ENCODE measurements at regions not wholly inside any gene's neighbourhood (a gene's known extent, or its start where the extent isn't known, plus 50 kb on each side); places are given as distances from the start of the nearest gene placed in this dataset.
"Not testable (repeated sequence)": the region's sequence is repeated elsewhere in the genome, so short reads cannot be mapped to it uniquely, and the experiment has no call there.

- no peaks in the 10 kb centered on the region for H4K20me1 ChIP-seq (ENCODE audit: control insufficient read depth, extremely low read depth, insufficient read depth, low read length)
- no peaks in the 10 kb centered on the region for H3K27me3 ChIP-seq (ENCODE audit: control insufficient read depth, insufficient read depth, low read length)
- no peak overlapping the region for H3K4me2 ChIP-seq (ENCODE audit: extremely low read depth, insufficient read depth, low read length)
- no peaks in the 10 kb centered on the region for H3K79me2 ChIP-seq (ENCODE audit: control insufficient read depth, insufficient read depth, low read length)
- no peaks in the 10 kb centered on the region for H3K36me3 ChIP-seq (ENCODE audit: control insufficient read depth, insufficient read depth, low read length)
- TF ChIP-seq CTCF (conservative IDR thresholded peaks at IDR 0.05 in 1 of 2, IDR thresholded peaks at IDR 0.05 in 1 of 2; ENCODE audit: low read depth in 1 of 2, low read length in 2 of 2) (no peak), EZH2 (IDR thresholded peaks at IDR 0.05; ENCODE audit: low read length, missing control alignments) (no peak)
- no peaks in the 10 kb centered on the region for H3K4me1 ChIP-seq (ENCODE audit: control insufficient read depth, extremely low read depth, insufficient read depth, low read length)
- no peak overlapping the region for H3K27ac ChIP-seq (ENCODE audit: insufficient read depth, low read length)
- no peak overlapping the region for H2AFZ ChIP-seq (ENCODE audit: low read length)
- no peak overlapping the region for H3K9ac ChIP-seq (ENCODE audit: insufficient read depth, low read length)
- no peak for DNase-seq (ENCODE audit: low read depth in 2 of 2)
- no peaks in the 10 kb centered on the region for H3K9me3 ChIP-seq (ENCODE audit: control insufficient read depth, insufficient read depth, low read depth, low read length)
- no peak overlapping the region for H3K4me3 ChIP-seq (replicated peaks in 1 of 4; ENCODE audit: control extremely low read depth in 1 of 4, insufficient read depth in 1 of 4, low read depth in 3 of 4, low read length in 4 of 4)
These were observed 157.3 kb upstream of the AUTS2 start for GRCh38 chr7:69440976-69441375.

DNA sequence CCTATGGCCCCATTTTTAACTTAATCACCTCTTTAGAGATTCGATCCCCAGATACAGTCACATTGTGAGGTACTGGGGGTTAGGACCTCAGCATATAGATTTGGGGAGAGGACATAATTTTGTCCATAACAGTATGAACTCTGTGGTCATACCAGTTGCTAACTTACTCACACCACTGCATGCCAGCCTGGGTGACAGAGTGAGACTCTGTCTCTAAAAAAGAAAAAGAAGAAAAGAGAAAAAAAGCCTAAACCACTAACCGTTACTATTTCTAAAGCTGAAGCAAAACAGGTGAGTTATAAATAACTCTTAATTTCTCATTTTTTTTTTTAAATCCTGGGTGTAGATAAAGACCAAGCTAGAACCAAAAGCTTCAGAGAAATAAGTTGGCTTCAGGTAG, 155.1 kb upstream of the AUTS2 start:
- Histone ChIP-seq H3K4me1 (ENCODE audit: control insufficient read depth, extremely low read depth, insufficient read depth, low read length) (no peaks in the 10 kb centered on the region), H3K9me3 (ENCODE audit: control insufficient read depth, insufficient read depth, low read depth, low read length) (no peaks in the 10 kb centered on the region), H2AFZ (ENCODE audit: low read length) (no peak overlapping the region), H3K4me3 (replicated peaks in 1 of 4; ENCODE audit: control extremely low read depth in 1 of 4, insufficient read depth in 1 of 4, low read depth in 3 of 4, low read length in 4 of 4) (no peak overlapping the region), H3K36me3 (ENCODE audit: control insufficient read depth, insufficient read depth, low read length) (no peaks in the 10 kb centered on the region), H3K27me3 (ENCODE audit: control insufficient read depth, insufficient read depth, low read length) (no peaks in the 10 kb centered on the region), H3K4me2 (ENCODE audit: extremely low read depth, insufficient read depth, low read length) (no peak overlapping the region), H3K27ac (ENCODE audit: insufficient read depth, low read length) (no peak overlapping the region), H3K79me2 (ENCODE audit: control insufficient read depth, insufficient read depth, low read length) (no peaks in the 10 kb centered on the region), H4K20me1 (ENCODE audit: control insufficient read depth, extremely low read depth, insufficient read depth, low read length) (no peaks in the 10 kb centered on the region), H3K9ac (ENCODE audit: insufficient read depth, low read length) (no peak overlapping the region)
- no peak for TF ChIP-seq CTCF (conservative IDR thresholded peaks at IDR 0.05 in 1 of 2, IDR thresholded peaks at IDR 0.05 in 1 of 2; ENCODE audit: low read depth in 1 of 2, low read length in 2 of 2)
- no peak for TF ChIP-seq EZH2 (IDR thresholded peaks at IDR 0.05; ENCODE audit: low read length, missing control alignments)
- no peak for DNase-seq (ENCODE audit: low read depth in 2 of 2)

DNA sequence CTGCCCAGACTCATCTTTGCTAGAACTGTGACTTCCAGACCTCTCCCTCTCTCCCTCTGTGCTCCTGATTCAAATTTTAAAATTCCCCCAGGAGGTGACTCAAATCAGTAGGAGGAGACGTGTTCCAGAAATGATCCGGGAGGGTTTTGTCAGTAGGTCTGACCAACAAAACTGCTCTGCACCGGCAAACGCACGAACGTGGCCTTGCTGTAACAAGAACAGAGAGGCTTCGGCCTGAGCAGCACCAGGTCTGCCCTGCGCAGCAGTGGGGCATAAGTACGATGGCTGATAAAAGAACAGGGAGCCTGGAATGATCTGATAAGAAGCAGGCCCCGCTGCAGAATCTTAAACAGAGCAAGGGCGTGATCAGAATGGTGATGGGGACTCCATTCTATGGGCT, 152.7 kb upstream of the AUTS2 start:
- H3K9me3 ChIP-seq (ENCODE audit: control insufficient read depth, insufficient read depth, low read depth, low read length): no peaks in the 10 kb centered on the region
- no peaks in the 10 kb centered on the region for H3K27me3 ChIP-seq (ENCODE audit: control insufficient read depth, insufficient read depth, low read length)
- TF ChIP-seq EZH2 (IDR thresholded peaks at IDR 0.05; ENCODE audit: low read length, missing control alignments) (no peak), CTCF (conservative IDR thresholded peaks at IDR 0.05 in 1 of 2, IDR thresholded peaks at IDR 0.05 in 1 of 2; ENCODE audit: low read depth in 1 of 2, low read length in 2 of 2) (no peak)

DNA sequence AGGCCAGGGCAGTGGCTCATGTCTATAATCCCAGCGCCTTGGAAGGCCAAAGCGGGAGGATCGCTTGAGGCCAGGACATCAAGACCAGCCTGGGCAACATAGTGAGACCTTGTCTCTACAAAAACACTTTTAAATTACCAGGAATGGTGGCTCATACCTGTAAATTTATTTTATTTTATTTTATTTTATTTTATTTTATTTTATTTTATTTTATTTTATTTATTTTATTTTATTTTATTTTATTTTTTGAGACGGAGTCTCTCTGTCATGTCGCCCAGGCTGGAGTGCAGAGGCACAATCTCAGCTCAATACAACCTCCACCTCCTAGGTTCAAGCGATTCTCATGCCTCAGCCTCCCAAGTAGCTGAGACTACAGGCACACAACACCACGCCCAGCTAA, 152.1 kb upstream of the AUTS2 start:
- not testable (repeated sequence) for H3K9me3 ChIP-seq (ENCODE audit: control insufficient read depth, insufficient read depth, low read depth, low read length)

More for the DNA sequence above, 152.7 kb upstream of the AUTS2 start:
- H3K4me3 ChIP-seq (replicated peaks in 1 of 4; ENCODE audit: control extremely low read depth in 1 of 4, insufficient read depth in 1 of 4, low read depth in 3 of 4, low read length in 4 of 4): no peak overlapping the region
- H3K79me2 ChIP-seq (ENCODE audit: control insufficient read depth, insufficient read depth, low read length): no peaks in the 10 kb centered on the region
- H3K4me2 ChIP-seq (ENCODE audit: extremely low read depth, insufficient read depth, low read length): no peak overlapping the region
- H3K4me1 ChIP-seq (ENCODE audit: control insufficient read depth, extremely low read depth, insufficient read depth, low read length): no peaks in the 10 kb centered on the region
- no peak for DNase-seq (ENCODE audit: low read depth in 2 of 2)
- H3K27ac ChIP-seq (ENCODE audit: insufficient read depth, low read length): no peak overlapping the region
- H4K20me1 ChIP-seq (ENCODE audit: control insufficient read depth, extremely low read depth, insufficient read depth, low read length): no peaks in the 10 kb centered on the region
- no peak overlapping the region for H2AFZ ChIP-seq (ENCODE audit: low read length)
- H3K9ac ChIP-seq (ENCODE audit: insufficient read depth, low read length): no peak overlapping the region
- H3K36me3 ChIP-seq (ENCODE audit: control insufficient read depth, insufficient read depth, low read length): no peaks in the 10 kb centered on the region

More for the DNA sequence above, 152.1 kb upstream of the AUTS2 start:
- not testable (repeated sequence) for H4K20me1 ChIP-seq (ENCODE audit: control insufficient read depth, extremely low read depth, insufficient read depth, low read length); H3K36me3 ChIP-seq (ENCODE audit: control insufficient read depth, insufficient read depth, low read length); DNase-seq (ENCODE audit: low read depth in 2 of 2); H3K9ac ChIP-seq (ENCODE audit: insufficient read depth, low read length); H3K4me2 ChIP-seq (ENCODE audit: extremely low read depth, insufficient read depth, low read length); H3K4me3 ChIP-seq (replicated peaks in 1 of 4; ENCODE audit: control extremely low read depth in 1 of 4, insufficient read depth in 1 of 4, low read depth in 3 of 4, low read length in 4 of 4); H3K4me1 ChIP-seq (ENCODE audit: control insufficient read depth, extremely low read depth, insufficient read depth, low read length); H3K27me3 ChIP-seq (ENCODE audit: control insufficient read depth, insufficient read depth, low read length); H3K79me2 ChIP-seq (ENCODE audit: control insufficient read depth, insufficient read depth, low read length); H2AFZ ChIP-seq (ENCODE audit: low read length); H3K27ac ChIP-seq (ENCODE audit: insufficient read depth, low read length)

Measured in fibroblast of lung (primary cell).